ENCODE measurements at regions not wholly inside any gene's neighbourhood (a gene's known extent, or its start where the extent isn't known, plus 50 kb on each side); places are given as distances from the start of the nearest gene placed in this dataset.
"Not testable (repeated sequence)": the region's sequence is repeated elsewhere in the genome, so short reads cannot be mapped to it uniquely, and the experiment has no call there.

- no peaks in the 10 kb centered on the region for H3K9me3 ChIP-seq (ENCODE audit: insufficient read depth in 2 of 2, low read depth in 1 of 2, low read length in 1 of 2)
- no peak for TF ChIP-seq JUND (IDR thresholded peaks at IDR 0.05; ENCODE audit: low read length)
- no peaks in the 10 kb centered on the region for H3K79me1 ChIP-seq (ENCODE audit: low read depth, low read length)
- no peak overlapping the region for H3K4ac ChIP-seq (replicated peaks; ENCODE audit: insufficient read length, low read depth, low read length)
- no peak overlapping the region for H3K18ac ChIP-seq (ENCODE audit: extremely low read depth, low read length)
- no peak overlapping the region for H3K23ac ChIP-seq (ENCODE audit: insufficient read length)
- no peak overlapping the region for H3K4me2 ChIP-seq (ENCODE audit: insufficient read depth in 1 of 2, low read depth in 2 of 2, low read length in 2 of 2)
- WGBS, 2 experiments (ENCODE audit: extremely low coverage in 1 of 2, insufficient coverage in 1 of 2, insufficient read length in 1 of 2, insufficient replicate concordance in 2 of 2, low coverage in 1 of 2, low lambda C conversion rate in 2 of 2, missing lambda C conversion rate in 1 of 2), result 91% methylated on average over 2 of the region's 2 CpGs; no CpG with 5 or more reads in 1 of the 2 experiments
- H4K8ac ChIP-seq (ENCODE audit: extremely low read depth, insufficient read depth, low read length), result no peak overlapping the region
- H3K79me2 ChIP-seq (ENCODE audit: control insufficient read depth in 1 of 2, insufficient read depth in 2 of 2, low read length in 2 of 2), result no peaks in the 10 kb centered on the region
- H4K5ac ChIP-seq (ENCODE audit: insufficient read length, low read depth, low read length), result no peak overlapping the region
- ChIA-PET CTCF (ENCODE audit: partially characterized antibody) (no interaction called here), POLR2A (ENCODE audit: partially characterized antibody) (no interaction called here)
- DNase-seq (ENCODE audit: low read depth in 1 of 2, low spot score in 2 of 2), result no peak
- H2BK20ac ChIP-seq (ENCODE audit: low read length), result no peak overlapping the region
- no peak overlapping the region for H3K27ac ChIP-seq (ENCODE audit: low read depth, low read length)
- H3K4me1 ChIP-seq (replicated peaks in 1 of 4; ENCODE audit: control insufficient read depth in 3 of 4, insufficient read depth in 4 of 4, low read length in 3 of 4), result no peaks in the 10 kb centered on the region
- H3K4me3 ChIP-seq (ENCODE audit: extremely low read depth in 1 of 4, insufficient read depth in 2 of 4, low read depth in 3 of 4, low read length in 4 of 4), result no peak overlapping the region
- H3K36me3 ChIP-seq (ENCODE audit: control insufficient read depth in 2 of 4, insufficient read depth in 4 of 4, low read length in 3 of 4), result no peaks in the 10 kb centered on the region
- no peak overlapping the region for H4K91ac ChIP-seq (replicated peaks; ENCODE audit: insufficient read length, low read length)
- no peak overlapping the region for H2BK5ac ChIP-seq (ENCODE audit: low read depth, low read length)
- no peak for FAIRE-seq
- no peak overlapping the region for H2AFZ ChIP-seq (ENCODE audit: low read length)
- no peaks in the 10 kb centered on the region for H3K23me2 ChIP-seq (ENCODE audit: low read depth, low read length)
- H2BK15ac ChIP-seq (ENCODE audit: low read length), result no peak overlapping the region
- H3K9ac ChIP-seq (replicated peaks in 1 of 4; ENCODE audit: extremely low read depth in 1 of 4, low read depth in 3 of 4, low read length in 3 of 4), result no peak overlapping the region
- no peak overlapping the region for H2BK12ac ChIP-seq (ENCODE audit: low read depth, low read length)
- H3K14ac ChIP-seq (ENCODE audit: insufficient read length), result no peak overlapping the region
- H3K27me3 ChIP-seq (replicated peaks in 1 of 4; ENCODE audit: control insufficient read depth in 3 of 4, extremely low read depth in 1 of 4, insufficient read depth in 3 of 4, low read length in 3 of 4), result no peaks in the 10 kb centered on the region
- H3K56ac ChIP-seq (replicated peaks; ENCODE audit: insufficient read length, low read depth, low read length), result no peak overlapping the region
- H2AK5ac ChIP-seq (ENCODE audit: low read depth, low read length), result no peak overlapping the region
- H2BK120ac ChIP-seq (replicated peaks; ENCODE audit: low read depth, low read length), result no peak overlapping the region
- no peaks in the 10 kb centered on the region for H4K20me1 ChIP-seq (replicated peaks in 1 of 2; ENCODE audit: control insufficient read depth in 1 of 2, insufficient read depth in 2 of 2, low read length in 2 of 2)
Measured at GRCh38 chr11:89583580-89583979, 92.4 kb upstream of the NOX4 start.

- H3K14ac ChIP-seq (ENCODE audit: insufficient read length); H3K27ac ChIP-seq (ENCODE audit: low read depth, low read length); H4K20me1 ChIP-seq (replicated peaks in 1 of 2; ENCODE audit: control insufficient read depth in 1 of 2, insufficient read depth in 2 of 2, low read length in 2 of 2); H4K91ac ChIP-seq (replicated peaks; ENCODE audit: insufficient read length, low read length); H2BK5ac ChIP-seq (ENCODE audit: low read depth, low read length); H3K4me1 ChIP-seq (replicated peaks in 1 of 4; ENCODE audit: control insufficient read depth in 3 of 4, insufficient read depth in 4 of 4, low read length in 3 of 4); H2BK12ac ChIP-seq (ENCODE audit: low read depth, low read length); H3K36me3 ChIP-seq (ENCODE audit: control insufficient read depth in 2 of 4, insufficient read depth in 4 of 4, low read length in 3 of 4); H2BK120ac ChIP-seq (replicated peaks; ENCODE audit: low read depth, low read length); H3K18ac ChIP-seq (ENCODE audit: extremely low read depth, low read length); H3K9me3 ChIP-seq (ENCODE audit: insufficient read depth in 2 of 2, low read depth in 1 of 2, low read length in 1 of 2); H2AFZ ChIP-seq (ENCODE audit: low read length); H2BK20ac ChIP-seq (ENCODE audit: low read length); DNase-seq (ENCODE audit: low read depth in 1 of 2, low spot score in 2 of 2); H3K4ac ChIP-seq (replicated peaks; ENCODE audit: insufficient read length, low read depth, low read length); H3K9ac ChIP-seq (replicated peaks in 1 of 4; ENCODE audit: extremely low read depth in 1 of 4, low read depth in 3 of 4, low read length in 3 of 4); H4K5ac ChIP-seq (ENCODE audit: insufficient read length, low read depth, low read length); H3K4me2 ChIP-seq (ENCODE audit: insufficient read depth in 1 of 2, low read depth in 2 of 2, low read length in 2 of 2); H3K4me3 ChIP-seq (ENCODE audit: extremely low read depth in 1 of 4, insufficient read depth in 2 of 4, low read depth in 3 of 4, low read length in 4 of 4); POLR2A ChIA-PET (ENCODE audit: partially characterized antibody); H3K56ac ChIP-seq (replicated peaks; ENCODE audit: insufficient read length, low read depth, low read length); H3K23ac ChIP-seq (ENCODE audit: insufficient read length); H2AK5ac ChIP-seq (ENCODE audit: low read depth, low read length); H3K27me3 ChIP-seq (replicated peaks in 1 of 4; ENCODE audit: control insufficient read depth in 3 of 4, extremely low read depth in 1 of 4, insufficient read depth in 3 of 4, low read length in 3 of 4); H3K79me1 ChIP-seq (ENCODE audit: low read depth, low read length); FAIRE-seq; H3K79me2 ChIP-seq (ENCODE audit: control insufficient read depth in 1 of 2, insufficient read depth in 2 of 2, low read length in 2 of 2); H4K8ac ChIP-seq (ENCODE audit: extremely low read depth, insufficient read depth, low read length); H2BK15ac ChIP-seq (ENCODE audit: low read length); H3K23me2 ChIP-seq (ENCODE audit: low read depth, low read length): not testable (repeated sequence)
- 93% methylated on average over 3 of the region's 3 CpGs; no CpG with 5 or more reads in 1 of the 2 experiments for WGBS, 2 experiments (ENCODE audit: extremely low coverage in 1 of 2, insufficient coverage in 1 of 2, insufficient read length in 1 of 2, insufficient replicate concordance in 2 of 2, low coverage in 1 of 2, low lambda C conversion rate in 2 of 2, missing lambda C conversion rate in 1 of 2)
- CTCF ChIA-PET (ENCODE audit: partially characterized antibody), result interaction anchor here (0.7 kb wide), 1 partner anchor 9 kb away, joined by 3 read pairs; no protein-coding TSS in a partner anchor
Measured at GRCh38 chr11:89585046-89585445, 93.9 kb upstream of the NOX4 start.

Measured in H1 (cell line).